ENCODE measurements at regions not wholly inside any gene's neighbourhood (a gene's known extent, or its start where the extent isn't known, plus 50 kb on each side); places are given as distances from the start of the nearest gene placed in this dataset.

DNA sequence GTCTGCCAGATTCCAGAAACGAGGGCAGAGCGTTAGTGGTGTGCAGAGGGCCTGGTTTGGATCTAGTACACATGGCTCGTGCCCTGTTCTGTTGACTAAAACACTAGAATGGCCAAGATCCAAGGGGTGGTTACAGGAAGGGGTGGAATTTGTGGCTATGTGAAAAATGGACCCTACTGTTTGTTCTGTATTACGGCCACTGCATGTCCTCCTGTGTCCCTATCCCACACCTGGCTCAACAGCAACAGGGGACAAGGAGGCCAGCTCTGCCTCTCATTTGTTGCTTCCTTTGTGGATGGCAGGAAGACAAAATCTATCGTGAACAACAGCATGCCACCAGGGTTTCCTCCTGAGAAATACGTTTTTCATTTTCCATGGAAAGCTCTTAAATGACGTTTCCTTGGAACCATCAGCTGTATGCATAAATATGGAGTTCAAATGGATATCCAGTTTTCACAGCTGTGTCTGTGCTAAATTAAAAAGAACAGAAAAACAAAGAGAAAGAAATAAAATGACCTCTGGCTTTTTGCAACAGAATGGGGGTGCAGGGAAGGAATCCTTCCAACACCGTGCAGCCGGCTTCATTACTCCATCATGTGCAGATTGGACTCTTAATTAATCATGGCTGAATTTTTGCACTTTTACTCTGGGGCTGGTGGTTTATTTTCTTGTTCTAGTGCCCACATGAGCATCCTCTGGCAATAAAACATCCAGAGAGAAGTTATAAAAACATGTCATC, 318.9 kb downstream of the CXCL12 start:
- TF ChIP-seq POLR2A (IDR thresholded peaks at IDR 0.05; ENCODE audit: low read depth, low read length) (no peak), POLR2AphosphoS5 (IDR thresholded peaks at IDR 0.05; ENCODE audit: low read depth, low read length) (no peak), TAF1 (IDR thresholded peaks at IDR 0.05; ENCODE audit: borderline replicate concordance, low read depth, low read length) (no peak)

Measured in GM12892 (cell line).